Astrocyte (in vitro differentiated cells and primary cell): ENCODE measurements at regions not wholly inside any gene's neighbourhood (a gene's known extent, or its start where the extent isn't known, plus 50 kb on each side); places are given as distances from the start of the nearest gene placed in this dataset.

Source experiments
- DNase-seq: peaks from one replicate; pipeline ENCODE4 v3.0.0-alpha.2; 2010; ENCODE audit warnings: low read depth
- FAIRE-seq: peaks from 2 replicates; lab custom pipeline; 2011; peaks lifted over from hg19 to GRCh38; lab: Jason Lieb, UNC
- H2AFZ ChIP-seq: 2 replicates; pipeline ENCODE4 v1.6.0; 2012; ENCODE audit warnings: low read depth, low read length, inconsistent platforms
- H3K27ac ChIP-seq: 2 replicates; pipeline ENCODE4 v1.5.1; 2011; ENCODE audit warnings: low read depth, low read length, inconsistent platforms
- H3K27me3 ChIP-seq: 2 replicates; pipeline ENCODE4 v1.6.0; 2011; ENCODE audit warnings: low read length, inconsistent platforms; ENCODE audit not compliant: insufficient read depth
- H3K36me3 ChIP-seq: 2 replicates; pipeline ENCODE4 v1.5.1; 2011; ENCODE audit warnings: low read length, inconsistent platforms; ENCODE audit not compliant: insufficient read depth
- H3K4me1 ChIP-seq: 2 replicates; pipeline ENCODE4 v1.5.1; 2011; ENCODE audit warnings: low read length, inconsistent platforms; ENCODE audit not compliant: insufficient read depth
- H3K4me2 ChIP-seq: 2 replicates; pipeline ENCODE4 v1.6.0; 2012; ENCODE audit warnings: low read length, inconsistent platforms
- H3K4me3 ChIP-seq: 2 replicates; pipeline ENCODE4 v1.5.1; 2011; ENCODE audit warnings: low read depth, mild to moderate bottlenecking, low read length, inconsistent platforms; ENCODE audit not compliant: insufficient read depth
- H3K79me2 ChIP-seq: 2 replicates; pipeline ENCODE4 v1.6.0; 2012; ENCODE audit warnings: mild to moderate bottlenecking, low read length, inconsistent platforms; ENCODE audit not compliant: insufficient read depth
- H3K9ac ChIP-seq: 2 replicates; pipeline ENCODE4 v1.6.0; 2012; ENCODE audit warnings: mild to moderate bottlenecking, low read length, inconsistent platforms
- H3K9me3 ChIP-seq: 2 replicates; pipeline ENCODE4 v1.5.1; 2012; ENCODE audit warnings: low read depth, mild to moderate bottlenecking, low read length, inconsistent platforms; ENCODE audit not compliant: insufficient read depth
- H4K20me1 ChIP-seq: 2 replicates; pipeline ENCODE4 v1.6.0; 2012; ENCODE audit warnings: low read length, inconsistent platforms; ENCODE audit not compliant: insufficient read depth
- H3K27ac Mint-ChIP-seq: one replicate; pipeline ENCODE4 v1.8.0; 2021; ENCODE audit warnings: mild to moderate bottlenecking, mixed read lengths; ENCODE audit not compliant: unreplicated experiment
- H3K27me3 Mint-ChIP-seq: one replicate; pipeline ENCODE4 v1.8.0; 2021; ENCODE audit warnings: low read depth, mixed read lengths; ENCODE audit not compliant: unreplicated experiment
- H3K36me3 Mint-ChIP-seq: one replicate; pipeline ENCODE4 v1.8.0; 2021; ENCODE audit warnings: low read depth, mixed read lengths; ENCODE audit not compliant: unreplicated experiment
- H3K4me1 Mint-ChIP-seq: one replicate; pipeline ENCODE4 v1.8.0; 2021; ENCODE audit warnings: low read depth, mixed read lengths; ENCODE audit not compliant: unreplicated experiment
- H3K4me3 Mint-ChIP-seq: one replicate; pipeline ENCODE4 v1.8.0; 2021; ENCODE audit warnings: mild to moderate bottlenecking, moderate library complexity, mixed read lengths; ENCODE audit not compliant: unreplicated experiment
- H3K9me3 Mint-ChIP-seq: one replicate; pipeline ENCODE4 v1.8.0; 2021; ENCODE audit warnings: mild to moderate bottlenecking, mixed read lengths; ENCODE audit not compliant: unreplicated experiment
- EZH2 ChIP-seq: IDR thresholded peaks from 2 replicates; pipeline ENCODE4 v1.6.1; 2012; ENCODE audit warnings: mild to moderate bottlenecking, low read length, inconsistent platforms; ENCODE audit not compliant: insufficient read depth
- TF ChIP-seq, protein P1 (sequence below): IDR thresholded peaks from 2 replicates; pipeline ENCODE4 v1.5.1; 2011; ENCODE audit warnings: low read depth, mild to moderate bottlenecking, inconsistent platforms, low read length, moderate library complexity; ENCODE audit not compliant: insufficient read depth

DNA sequence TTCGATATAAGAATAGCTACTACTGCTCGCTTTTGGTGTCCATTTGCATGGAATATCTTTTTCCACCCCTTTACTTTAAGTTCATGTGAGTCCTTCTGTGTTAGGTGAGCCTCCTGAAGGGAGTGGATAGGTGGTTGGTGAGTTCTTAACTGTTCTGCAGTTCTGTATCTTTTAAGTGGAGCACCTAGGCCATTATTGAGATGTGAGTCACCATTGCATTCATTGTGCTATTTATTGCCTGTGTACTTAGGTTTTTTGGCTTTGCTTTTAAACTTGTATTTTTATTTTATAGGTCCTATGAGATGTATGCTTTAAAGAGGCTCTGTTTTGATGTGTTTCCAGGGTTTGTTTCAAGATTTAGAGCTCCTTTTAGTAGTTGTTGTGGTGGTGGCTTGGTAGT lies 1430.8 kb downstream of the REEP3 start:
- Mint-ChIP-seq H3K9me3 (no peaks in the 10 kb centered on the region), H3K36me3 (no peaks in the 10 kb centered on the region), H3K27ac (no peak overlapping the region), H3K4me3 (no peak overlapping the region), H3K4me1 (no peaks in the 10 kb centered on the region), H3K27me3 (no peaks in the 10 kb centered on the region)
- Histone ChIP-seq H3K4me3 (no peak overlapping the region), H3K9ac (no peak overlapping the region), H3K4me2 (no peak overlapping the region), H3K27ac (no peak overlapping the region), H3K36me3 (no peaks in the 10 kb centered on the region), H4K20me1 (no peaks in the 10 kb centered on the region), H2AFZ (no peak overlapping the region), H3K4me1 (no peaks in the 10 kb centered on the region), H3K27me3 (no peaks in the 10 kb centered on the region), H3K9me3 (no peaks in the 10 kb centered on the region), H3K79me2 (no peaks in the 10 kb centered on the region)
- TF ChIP-seq, protein P1, sequence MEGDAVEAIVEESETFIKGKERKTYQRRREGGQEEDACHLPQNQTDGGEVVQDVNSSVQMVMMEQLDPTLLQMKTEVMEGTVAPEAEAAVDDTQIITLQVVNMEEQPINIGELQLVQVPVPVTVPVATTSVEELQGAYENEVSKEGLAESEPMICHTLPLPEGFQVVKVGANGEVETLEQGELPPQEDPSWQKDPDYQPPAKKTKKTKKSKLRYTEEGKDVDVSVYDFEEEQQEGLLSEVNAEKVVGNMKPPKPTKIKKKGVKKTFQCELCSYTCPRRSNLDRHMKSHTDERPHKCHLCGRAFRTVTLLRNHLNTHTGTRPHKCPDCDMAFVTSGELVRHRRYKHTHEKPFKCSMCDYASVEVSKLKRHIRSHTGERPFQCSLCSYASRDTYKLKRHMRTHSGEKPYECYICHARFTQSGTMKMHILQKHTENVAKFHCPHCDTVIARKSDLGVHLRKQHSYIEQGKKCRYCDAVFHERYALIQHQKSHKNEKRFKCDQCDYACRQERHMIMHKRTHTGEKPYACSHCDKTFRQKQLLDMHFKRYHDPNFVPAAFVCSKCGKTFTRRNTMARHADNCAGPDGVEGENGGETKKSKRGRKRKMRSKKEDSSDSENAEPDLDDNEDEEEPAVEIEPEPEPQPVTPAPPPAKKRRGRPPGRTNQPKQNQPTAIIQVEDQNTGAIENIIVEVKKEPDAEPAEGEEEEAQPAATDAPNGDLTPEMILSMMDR, result no peak
- no peak for TF ChIP-seq EZH2
- DNase-seq, result no peak
- FAIRE-seq, result no peak

DNA sequence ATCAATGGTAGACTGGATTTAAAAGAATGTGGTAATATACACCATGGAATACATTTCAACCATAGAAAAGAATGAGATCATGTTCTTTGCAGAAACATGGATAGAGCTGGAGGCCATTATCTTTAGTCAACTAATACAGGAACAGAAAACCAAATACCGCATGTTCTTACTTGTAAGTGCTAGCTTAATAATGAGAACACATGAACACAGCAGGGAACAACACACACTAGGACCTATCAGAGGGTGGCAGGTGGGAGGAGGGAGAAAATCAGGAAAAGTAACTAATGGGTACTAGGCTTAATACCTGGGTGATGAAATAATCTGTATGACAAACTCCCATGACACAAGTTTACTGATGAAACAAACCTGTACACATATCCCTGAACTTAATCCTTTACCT lies 1435.2 kb downstream of the REEP3 start:
- Histone ChIP-seq H4K20me1 (no peaks in the 10 kb centered on the region), H3K36me3 (no peaks in the 10 kb centered on the region), H3K79me2 (no peaks in the 10 kb centered on the region), H3K9ac (no peak overlapping the region), H3K4me2 (no peak overlapping the region), H3K27ac (no peak overlapping the region), H3K4me3 (no peak overlapping the region), H3K4me1 (no peaks in the 10 kb centered on the region), H3K9me3 (no peaks in the 10 kb centered on the region), H3K27me3 (no peaks in the 10 kb centered on the region), H2AFZ (no peak overlapping the region)
- Mint-ChIP-seq H3K9me3 (no peaks in the 10 kb centered on the region), H3K36me3 (no peaks in the 10 kb centered on the region), H3K27me3 (no peaks in the 10 kb centered on the region), H3K4me3 (no peak overlapping the region), H3K4me1 (no peaks in the 10 kb centered on the region), H3K27ac (no peak overlapping the region)
- TF ChIP-seq, protein P1, result no peak
- TF ChIP-seq EZH2, result no peak
- DNase-seq (no peak), FAIRE-seq (no peak)

DNA sequence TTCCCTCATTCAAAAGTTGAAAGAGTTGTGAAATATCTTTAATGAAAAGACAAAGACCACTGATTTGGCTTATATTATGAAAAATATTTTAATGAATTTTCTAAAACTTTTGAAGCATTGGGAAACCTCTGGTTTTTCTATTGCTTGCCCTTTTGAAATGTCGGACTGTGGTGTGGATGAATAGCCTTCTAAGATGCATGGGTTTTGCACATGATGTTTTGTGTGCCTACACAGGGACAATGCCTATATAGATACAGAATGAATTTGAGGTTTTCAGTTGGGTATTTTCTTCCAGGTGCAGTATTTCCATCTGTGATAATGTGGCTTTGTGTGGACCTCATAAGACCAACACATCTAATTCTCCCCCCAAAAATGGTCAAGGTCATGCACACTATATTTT lies 1437.9 kb downstream of the REEP3 start:
- FAIRE-seq, result no peak
- TF ChIP-seq EZH2, result no peak
- TF ChIP-seq, protein P1, result no peak
- H3K4me3 Mint-ChIP-seq, result no peak overlapping the region

More for the DNA sequence above, 1437.9 kb downstream of the REEP3 start:
- Mint-ChIP-seq H3K4me1 (no peaks in the 10 kb centered on the region), H3K27me3 (no peaks in the 10 kb centered on the region), H3K36me3 (no peaks in the 10 kb centered on the region), H3K27ac (no peak overlapping the region), H3K9me3 (no peaks in the 10 kb centered on the region)
- DNase-seq, result no peak
- no peaks in the 10 kb centered on the region for H3K36me3 ChIP-seq
- no peak overlapping the region for H3K4me2 ChIP-seq
- H3K27ac ChIP-seq, result no peak overlapping the region
- no peaks in the 10 kb centered on the region for H3K27me3 ChIP-seq
- no peaks in the 10 kb centered on the region for H3K9me3 ChIP-seq
- no peak overlapping the region for H3K9ac ChIP-seq
- H3K79me2 ChIP-seq, result no peaks in the 10 kb centered on the region
- no peaks in the 10 kb centered on the region for H4K20me1 ChIP-seq
- no peak overlapping the region for H3K4me3 ChIP-seq
- H3K4me1 ChIP-seq, result no peaks in the 10 kb centered on the region
- no peak overlapping the region for H2AFZ ChIP-seq
